GM18861 (cell line): ENCODE measurements at regions not wholly inside any gene's neighbourhood (a gene's known extent, or its start where the extent isn't known, plus 50 kb on each side); places are given as distances from the start of the nearest gene placed in this dataset.

Experiments
- ATAC-seq: cut with Tn5 transposase; IDR thresholded peaks from one replicate; pipeline ENCODE4 v1.9.1; 2021; ENCODE audit not compliant: unreplicated experiment

- no peak for ATAC-seq
These were observed 53.5 kb upstream of the TIPARP start for GRCh38 chr3:156620901-156621300.

GRCh38 chr3:156620260-156620659, 54.1 kb upstream of the TIPARP start:
- no peak for ATAC-seq

GRCh38 chr3:156619376-156619775, 55.0 kb upstream of the TIPARP start:
- no peak for ATAC-seq

GRCh38 chr3:156617781-156618180, 56.6 kb upstream of the TIPARP start:
- ATAC-seq, result no peak

GRCh38 chr3:156617145-156617544, 57.2 kb upstream of the TIPARP start:
- no peak for ATAC-seq

- ATAC-seq, result no peak
These were observed 58.7 kb upstream of the TIPARP start for GRCh38 chr3:156615592-156616173.

GRCh38 chr3:156614642-156615511, 59.5 kb upstream of the TIPARP start:
- no peak for ATAC-seq

GRCh38 chr3:156612903-156613302, 58.0 kb upstream of the SSR3 start:
- ATAC-seq, result no peak

- no peak for ATAC-seq
These were observed 57.1 kb upstream of the SSR3 start for GRCh38 chr3:156611870-156612494.

- ATAC-seq, result no peak
These were observed 55.2 kb upstream of the SSR3 start for GRCh38 chr3:156610154-156610553.

GRCh38 chr3:156609546-156609945, 54.6 kb upstream of the SSR3 start:
- no peak for ATAC-seq

- no peak for ATAC-seq
These were observed 53.9 kb upstream of the SSR3 start for GRCh38 chr3:156608601-156609514.

GRCh38 chr3:156606729-156607128, 51.8 kb upstream of the SSR3 start:
- ATAC-seq, result peak; percentile 39

- no peak for ATAC-seq
These were observed 51.0 kb upstream of the SSR3 start for GRCh38 chr3:156605686-156606605.

- no peak for ATAC-seq
These were observed 49.8 kb upstream of the SSR3 start for GRCh38 chr3:156604642-156605144.
